ENCODE measurements at regions not wholly inside any gene's neighbourhood (a gene's known extent, or its start where the extent isn't known, plus 50 kb on each side); places are given as distances from the start of the nearest gene placed in this dataset.

GRCh38 chr13:110097013-110097412 is 209.9 kb downstream of the COL4A1 start:
- DNase-seq = no peak

- DNase-seq = no peak
These were observed 214.1 kb downstream of the COL4A1 start for GRCh38 chr13:110092831-110093247.

GRCh38 chr13:110089815-110090214 is 217.1 kb downstream of the COL4A1 start:
- DNase-seq = peak; percentile 31 to 37

DNA sequence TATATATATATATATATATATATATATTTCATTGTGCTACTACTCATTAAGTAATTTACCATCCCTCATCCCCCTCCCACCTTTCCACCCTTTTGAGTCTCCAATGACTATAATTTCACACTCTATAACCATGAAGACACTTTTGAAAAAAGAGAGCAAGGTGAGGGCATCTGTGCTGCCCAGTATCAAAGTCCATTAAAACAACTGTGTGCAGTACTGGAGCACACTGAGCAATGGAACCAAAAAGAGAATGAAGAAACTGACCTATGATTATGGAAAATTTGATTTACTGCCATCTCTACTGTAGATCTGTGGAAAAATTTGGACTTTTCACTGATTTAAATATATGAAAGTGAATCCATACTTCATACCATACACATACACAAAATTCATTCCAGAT is 217.9 kb downstream of the COL4A1 start:
- no peak for DNase-seq

- DNase-seq = no peak
These were observed 233.0 kb downstream of the COL4A1 start for GRCh38 chr13:110073982-110074381.

GRCh38 chr13:110070511-110071120 is 236.3 kb downstream of the COL4A1 start:
- no peak for DNase-seq

GRCh38 chr13:110070046-110070445 is 236.9 kb downstream of the COL4A1 start:
- no peak for DNase-seq

- no peak for DNase-seq
These were observed 238.8 kb downstream of the COL4A1 start for GRCh38 chr13:110068176-110068473.

- DNase-seq = no peak
These were observed 239.4 kb downstream of the COL4A1 start for GRCh38 chr13:110067355-110068175.

GRCh38 chr13:110065780-110066179 is 241.2 kb downstream of the COL4A1 start:
- no peak for DNase-seq

GRCh38 chr13:110063490-110064421 is 243.2 kb downstream of the COL4A1 start:
- no peak for DNase-seq

DNA sequence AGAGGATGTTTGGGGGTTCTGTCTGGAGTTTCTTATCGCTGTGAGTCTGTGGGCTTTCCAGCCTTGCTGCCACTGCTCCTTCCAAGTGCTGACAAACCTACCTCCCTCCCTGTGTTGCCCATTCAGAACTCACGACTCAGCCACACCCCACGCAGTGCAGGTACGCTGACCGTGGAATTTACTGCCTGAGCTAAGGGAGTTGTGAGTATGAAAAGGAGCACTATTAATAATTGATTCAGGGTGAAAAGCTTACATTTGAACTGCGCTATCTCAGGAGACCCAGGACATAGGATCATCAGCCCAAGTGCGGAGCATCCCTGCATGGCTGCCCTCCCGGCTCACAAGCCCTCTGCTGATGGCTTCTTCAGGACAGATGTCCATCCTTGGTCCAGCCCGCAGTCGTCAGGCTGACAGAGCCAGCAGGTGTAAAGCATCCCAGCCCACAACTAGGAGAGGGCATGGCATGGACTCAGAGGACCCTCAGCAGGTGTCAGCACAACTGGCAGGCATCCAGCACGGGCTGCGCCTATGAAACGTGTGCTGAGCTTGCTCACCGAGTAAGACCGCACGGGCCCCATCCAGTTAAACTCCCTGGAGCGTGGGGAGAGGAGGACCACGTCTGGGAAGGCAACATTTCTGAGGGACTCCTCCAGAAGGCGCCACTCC is 244.0 kb downstream of the COL4A1 start:
- peak in 1 of 2 experiments; percentile 30 for DNase-seq

DNA sequence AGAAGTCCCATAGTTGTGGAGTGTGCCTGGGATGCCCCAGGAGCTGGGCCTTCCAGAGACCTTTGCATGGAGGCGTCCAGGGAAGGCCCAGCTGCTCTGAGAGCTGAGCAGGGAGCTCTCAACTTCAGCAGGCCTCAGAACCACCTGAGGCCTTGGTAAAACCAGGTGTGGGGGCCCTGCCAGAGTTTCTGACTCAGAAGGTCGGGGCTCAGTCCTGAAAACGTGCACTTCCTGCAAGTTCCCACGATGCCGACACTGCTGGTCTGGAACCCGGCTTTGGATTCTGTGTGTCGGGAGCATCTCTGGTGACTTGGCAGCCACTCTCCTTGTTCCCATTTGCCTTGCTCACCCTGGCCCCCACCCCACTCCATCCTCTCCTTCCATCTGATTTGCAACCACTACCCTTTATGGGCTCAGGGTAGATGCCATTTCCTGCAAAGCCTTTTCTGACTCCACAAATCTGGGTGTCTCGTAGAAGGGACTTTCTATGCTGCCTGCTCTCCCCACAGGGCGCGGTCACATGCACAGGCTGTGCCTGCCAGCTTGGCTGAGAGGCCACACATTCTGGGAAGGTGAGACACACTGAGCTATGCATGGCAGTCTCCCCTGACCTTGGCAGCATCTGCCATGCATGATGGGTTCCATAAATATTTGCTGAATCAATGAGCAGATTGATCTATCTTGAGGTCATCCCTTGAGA is 244.7 kb downstream of the COL4A1 start:
- no peak for DNase-seq

GRCh38 chr13:110061270-110061669 is 245.7 kb downstream of the COL4A1 start:
- DNase-seq = no peak

DNA sequence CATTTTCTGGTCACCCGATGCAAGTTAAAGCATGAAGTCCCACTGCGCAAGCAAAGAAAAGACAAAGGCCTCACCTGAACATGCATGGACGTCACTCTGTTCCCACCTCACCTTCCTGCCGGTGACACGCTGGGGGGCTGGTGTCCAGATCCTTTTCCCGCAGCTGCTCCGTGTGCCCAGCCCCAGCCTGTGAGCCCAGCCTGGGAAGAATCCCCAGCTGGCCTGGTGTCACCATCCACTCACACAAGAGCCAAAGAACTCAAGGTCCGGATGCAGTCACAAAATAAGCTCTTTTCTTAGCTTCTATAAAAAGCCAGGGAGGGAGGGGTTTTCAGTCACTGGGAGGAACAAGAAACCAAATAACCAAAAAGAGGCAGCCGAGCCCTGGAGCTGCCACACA is 249.9 kb downstream of the COL4A1 start:
- no peak for DNase-seq

DNA sequence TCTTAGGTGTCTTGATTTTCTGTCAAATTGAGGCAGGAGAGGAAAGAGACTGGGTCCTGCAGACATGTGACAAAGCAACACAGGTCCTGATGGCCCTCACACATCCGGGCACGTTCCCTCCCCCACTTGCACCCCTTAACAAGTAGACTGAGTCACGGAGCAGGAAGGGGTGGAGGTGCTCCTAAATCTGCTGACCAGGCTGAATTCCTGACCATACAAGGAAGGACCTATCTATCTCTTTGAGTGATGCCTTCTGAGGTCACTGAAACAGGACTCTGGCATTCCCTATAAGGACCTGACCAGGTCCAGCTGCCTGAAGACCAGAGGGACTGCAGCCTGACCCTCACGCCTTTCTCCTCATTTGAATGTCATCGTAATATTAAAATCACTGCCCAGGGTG is 250.3 kb downstream of the COL4A1 start:
- no peak for DNase-seq

DNA sequence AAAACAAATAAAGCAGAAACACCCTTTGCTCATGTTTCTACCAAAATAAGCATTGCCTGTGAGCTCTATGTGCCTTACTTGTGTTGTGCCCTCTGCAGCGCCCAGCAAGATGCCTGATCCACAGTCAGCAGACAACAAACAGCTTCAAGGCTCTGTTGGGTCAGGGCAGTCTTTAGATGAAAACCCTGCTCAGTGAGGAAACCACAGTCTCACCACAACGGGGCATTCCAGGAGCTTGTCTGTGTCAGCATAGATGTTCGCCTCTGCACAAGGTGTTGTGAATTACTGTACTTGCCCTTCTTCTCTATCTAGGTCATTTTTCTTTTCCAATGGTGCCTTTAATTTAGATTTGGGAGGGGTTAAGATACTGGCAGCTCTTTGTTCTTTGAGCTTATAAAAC is 251.9 kb downstream of the COL4A1 start:
- no peak for DNase-seq

- DNase-seq = no peak
These were observed 252.9 kb downstream of the COL4A1 start for GRCh38 chr13:110054041-110054440.

GRCh38 chr13:110047496-110047895 is 259.5 kb downstream of the COL4A1 start:
- DNase-seq = peak; percentile 38 to 42

- no peak for DNase-seq
These were observed 260.1 kb downstream of the COL4A1 start for GRCh38 chr13:110046811-110047210.

DNA sequence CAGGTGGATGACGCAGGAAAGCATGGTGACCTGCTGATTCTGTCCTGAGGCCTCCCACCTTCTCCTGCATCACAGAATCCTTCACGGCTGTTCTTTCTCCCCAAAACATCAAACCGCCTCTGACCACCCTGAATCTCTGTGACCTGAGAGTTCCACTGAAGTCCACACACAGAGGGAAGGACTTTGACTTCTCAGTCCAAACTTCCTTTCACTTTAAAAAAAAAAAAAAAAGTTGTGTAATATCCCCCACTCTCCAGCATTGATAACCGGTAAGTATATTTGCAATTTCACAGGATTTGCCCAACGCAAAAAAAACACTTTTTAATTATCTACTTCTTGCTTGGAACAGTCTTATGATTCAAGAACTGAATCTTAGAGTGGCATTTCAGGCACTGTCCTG is 259.5 kb upstream of the IRS2 start:
- DNase-seq = no peak

GRCh38 chr13:110045202-110045601 is 258.8 kb upstream of the IRS2 start:
- no peak for DNase-seq
